Muscle of leg (tissue), 3 donors: ENCODE measurements at regions not wholly inside any gene's neighbourhood (a gene's known extent, or its start where the extent isn't known, plus 50 kb on each side); places are given as distances from the start of the nearest gene placed in this dataset.

ENCODE experiments used
- DNase-seq: peaks from one replicate; pipeline ENCODE4 v3.0.0; 2013
- H3K27ac ChIP-seq: one replicate; pipeline ENCODE4 v1.5.1; 2013; ENCODE audit warnings: mild to moderate bottlenecking, low read length, control low read depth
- H3K27me3 ChIP-seq: one replicate; pipeline ENCODE4 v1.6.1; 2013; ENCODE audit warnings: low read length; ENCODE audit not compliant: control insufficient read depth, insufficient read depth
- H3K36me3 ChIP-seq: one replicate; pipeline ENCODE4 v1.6.1; 2013; ENCODE audit warnings: low read length; ENCODE audit not compliant: control insufficient read depth, insufficient read depth
- H3K4me1 ChIP-seq: one replicate; pipeline ENCODE4 v1.6.1; 2013; ENCODE audit warnings: low read length; ENCODE audit not compliant: control insufficient read depth, insufficient read depth
- H3K4me3 ChIP-seq: one replicate; pipeline ENCODE4 v1.5.1; 2013; ENCODE audit warnings: low read length, control low read depth
- H3K9me3 ChIP-seq: replicated peaks from 2 replicates; pipeline ENCODE4 v1.6.1; 2013; ENCODE audit warnings: low read depth, low read length; ENCODE audit not compliant: control insufficient read depth
- WGBS: methylation state at CpG from one replicate; pipeline ENCODE4 v1.1.5; 2013; ENCODE audit warnings: missing lambda C conversion rate; ENCODE audit not compliant: insufficient coverage; 5-methylcytosine and 5-hydroxymethylcytosine counted together

GRCh38 chr12:45584336-45584735 is 145.2 kb upstream of the ARID2 start:
- Histone ChIP-seq H3K4me1 (no peaks in the 10 kb centered on the region), H3K27ac (no peak overlapping the region), H3K4me3 (no peak overlapping the region), H3K9me3 (no peaks in the 10 kb centered on the region), H3K27me3 (no peaks in the 10 kb centered on the region), H3K36me3 (no peaks in the 10 kb centered on the region)
- no peak for DNase-seq
- WGBS = no CpG with 5 or more reads among the region's 1 CpG

GRCh38 chr12:45585522-45586230 is 143.8 kb upstream of the ARID2 start:
- Histone ChIP-seq H3K4me1 (no peaks in the 10 kb centered on the region), H3K4me3 (no peak overlapping the region), H3K9me3 (no peaks in the 10 kb centered on the region), H3K36me3 (no peaks in the 10 kb centered on the region), H3K27me3 (no peaks in the 10 kb centered on the region), H3K27ac (no peak overlapping the region)
- 87% methylated on average over 20 of the region's 31 CpGs for WGBS
- no peak for DNase-seq

GRCh38 chr12:45586486-45586885 is 143.0 kb upstream of the ARID2 start:
- no peak for DNase-seq
- Histone ChIP-seq H3K27me3 (no peaks in the 10 kb centered on the region), H3K27ac (no peak overlapping the region), H3K4me1 (no peaks in the 10 kb centered on the region), H3K4me3 (no peak overlapping the region), H3K9me3 (no peaks in the 10 kb centered on the region), H3K36me3 (no peaks in the 10 kb centered on the region)
- WGBS = 96% methylated on average over 18 of the region's 18 CpGs

DNA sequence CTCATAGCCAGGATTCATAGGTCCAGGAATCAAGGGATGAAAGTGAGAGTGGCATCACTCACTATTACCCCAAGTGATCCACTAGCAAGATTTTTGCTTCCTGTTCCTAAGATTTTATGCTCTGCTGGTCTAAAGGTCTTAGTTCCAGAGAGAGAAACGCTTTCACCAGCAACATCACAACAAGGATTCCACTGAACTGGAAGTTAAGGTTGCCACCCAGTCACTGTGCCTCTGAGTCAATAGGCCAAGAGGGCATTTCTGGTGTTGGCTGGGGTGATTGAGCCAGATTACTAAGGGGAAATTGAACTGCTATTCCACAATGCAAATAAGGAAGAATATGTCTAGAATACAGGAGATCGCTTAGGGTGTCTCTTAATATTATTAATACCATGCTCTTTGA is 142.5 kb upstream of the ARID2 start:
- no peak for DNase-seq
- Histone ChIP-seq H3K27me3 (no peaks in the 10 kb centered on the region), H3K4me3 (no peak overlapping the region), H3K4me1 (no peaks in the 10 kb centered on the region), H3K9me3 (no peaks in the 10 kb centered on the region), H3K27ac (no peak overlapping the region), H3K36me3 (no peaks in the 10 kb centered on the region)
- no CpG with 5 or more reads among the region's 2 CpGs for WGBS

GRCh38 chr12:45587877-45588533 is 141.5 kb upstream of the ARID2 start:
- 90% methylated on average over 3 of the region's 3 CpGs for WGBS
- Histone ChIP-seq H3K27me3 (no peaks in the 10 kb centered on the region), H3K9me3 (no peaks in the 10 kb centered on the region), H3K36me3 (no peaks in the 10 kb centered on the region), H3K4me1 (no peaks in the 10 kb centered on the region), H3K27ac (no peak overlapping the region), H3K4me3 (no peak overlapping the region)
- no peak for DNase-seq

GRCh38 chr12:45590646-45591045 is 138.9 kb upstream of the ARID2 start:
- no CpG with 5 or more reads among the region's 2 CpGs for WGBS
- H3K27ac ChIP-seq = no peak overlapping the region
- no peak overlapping the region for H3K4me3 ChIP-seq
- DNase-seq = no peak
- H3K36me3 ChIP-seq = no peaks in the 10 kb centered on the region
- no peaks in the 10 kb centered on the region for H3K4me1 ChIP-seq
- no peaks in the 10 kb centered on the region for H3K27me3 ChIP-seq
- no peaks in the 10 kb centered on the region for H3K9me3 ChIP-seq

DNA sequence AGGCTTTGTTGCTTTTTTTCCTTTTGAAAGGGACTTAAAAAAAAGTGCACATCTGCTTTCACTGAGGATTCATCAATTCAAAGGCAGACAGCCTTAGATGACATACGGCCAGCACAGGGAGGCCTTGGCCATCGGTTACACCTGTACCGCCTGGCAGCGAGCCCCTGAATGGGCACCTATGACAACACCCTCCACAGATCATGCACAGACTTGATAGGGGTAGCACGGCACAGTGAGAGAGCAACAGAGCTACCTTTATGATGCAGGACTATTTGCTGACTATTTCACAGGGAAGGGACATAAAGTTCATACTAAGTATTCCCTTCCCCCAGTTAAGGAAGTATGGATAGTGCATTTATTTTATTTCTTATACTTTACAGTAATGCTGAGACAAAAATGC is 137.9 kb upstream of the ARID2 start:
- no peaks in the 10 kb centered on the region for H3K27me3 ChIP-seq
- H3K36me3 ChIP-seq = no peaks in the 10 kb centered on the region
- no peak overlapping the region for H3K4me3 ChIP-seq
- H3K4me1 ChIP-seq = no peaks in the 10 kb centered on the region
- WGBS = 79% methylated on average over 3 of the region's 5 CpGs
- H3K27ac ChIP-seq = no peak overlapping the region
- no peaks in the 10 kb centered on the region for H3K9me3 ChIP-seq
- no peak for DNase-seq

- no peaks in the 10 kb centered on the region for H3K36me3 ChIP-seq
- H3K27ac ChIP-seq = no peak overlapping the region
- H3K9me3 ChIP-seq = no peaks in the 10 kb centered on the region
- H3K4me1 ChIP-seq = no peaks in the 10 kb centered on the region
- no peaks in the 10 kb centered on the region for H3K27me3 ChIP-seq
- H3K4me3 ChIP-seq = no peak overlapping the region
- WGBS = no CpG with 5 or more reads among the region's 1 CpG
- DNase-seq = no peak
Measured at GRCh38 chr12:45596366-45596765, 133.1 kb upstream of the ARID2 start.

DNA sequence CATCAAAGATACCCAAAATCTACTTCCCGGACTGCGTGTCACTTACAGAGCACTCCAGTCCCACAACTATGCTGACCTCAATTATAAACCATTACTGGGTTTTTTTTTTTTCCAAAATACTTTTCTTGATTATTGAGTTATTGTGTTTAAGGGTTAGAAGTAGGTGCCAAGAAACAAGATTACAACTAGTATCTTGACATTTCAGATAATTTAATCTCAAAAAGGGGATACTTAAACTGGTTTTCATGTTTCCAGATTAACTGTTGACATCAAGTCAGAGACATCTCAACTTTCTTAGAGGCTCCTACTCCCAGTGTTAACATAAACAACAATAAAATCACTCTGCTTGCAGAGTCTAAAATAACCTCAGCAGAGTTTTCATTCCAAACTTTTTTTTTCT is 131.2 kb upstream of the ARID2 start:
- H3K9me3 ChIP-seq = no peaks in the 10 kb centered on the region
- H3K27ac ChIP-seq = no peak overlapping the region
- no CpG with 5 or more reads among the region's 2 CpGs for WGBS

GRCh38 chr12:45598761-45599160 is 130.7 kb upstream of the ARID2 start:
- no peak for DNase-seq
- Histone ChIP-seq H3K4me1 (no peaks in the 10 kb centered on the region), H3K27ac (no peak overlapping the region), H3K27me3 (no peaks in the 10 kb centered on the region), H3K36me3 (no peaks in the 10 kb centered on the region), H3K4me3 (no peak overlapping the region), H3K9me3 (no peaks in the 10 kb centered on the region)
- WGBS = no CpG with 5 or more reads among the region's 1 CpG

More for the DNA sequence above, 131.2 kb upstream of the ARID2 start:
- Histone ChIP-seq H3K27me3 (no peaks in the 10 kb centered on the region), H3K4me3 (no peak overlapping the region), H3K36me3 (no peaks in the 10 kb centered on the region), H3K4me1 (no peaks in the 10 kb centered on the region)
- no peak for DNase-seq
